SK-N-SH (cell line): ENCODE measurements at regions not wholly inside any gene's neighbourhood (a gene's known extent, or its start where the extent isn't known, plus 50 kb on each side); places are given as distances from the start of the nearest gene placed in this dataset.

Experiments
- CTCF ChIA-PET: fragments of 300-600, 350-600 bp; formaldehyde crosslinking; extraction: SDS; loops from one replicate; lab custom pipeline; 2021; lab: Yijun Ruan, JAX
- POLR2A ChIA-PET: fragments of 350-600 bp; sonication (Branson Sonifier 250); formaldehyde crosslinking; extraction: SDS; loops from one replicate; lab custom pipeline; 2020; ENCODE audit warnings: antibody characterized with exemption, inconsistent platforms; lab: Yijun Ruan, JAX
- DNase-seq: peaks from one replicate; pipeline ENCODE4 v3.0.0; 2012
- H2AFZ ChIP-seq: fragments of 200-600 bp; sonication (generic); 2 replicates; pipeline ENCODE4 v1.8.1; 2016; ENCODE audit warnings: antibody characterized with exemption, mild to moderate bottlenecking, low read depth
- H3F3A ChIP-seq: fragments of 200-600 bp; sonication (generic); replicated peaks from 2 replicates; pipeline ENCODE3; 2016; ENCODE audit warnings: antibody characterized with exemption, mild to moderate bottlenecking; ENCODE audit not compliant: insufficient read depth
- H3K27ac ChIP-seq, 2 experiments: fragments of 200-500 bp in 1 of 2; fragments of 200-600 bp in 1 of 2; sonication (Bioruptor generic) in 1 of 2; sonication (generic), shearing (Covaris generic) in 1 of 2; 2 replicates each; pipeline versions ENCODE4 v1.5.1 to v1.6.1; 2014 to 2016; ENCODE audit warnings: low read depth in 2 of 2, inconsistent platforms in 1 of 2, low read length in 1 of 2, mild to moderate bottlenecking in 1 of 2, mixed read lengths in 1 of 2
- H3K27me3 ChIP-seq: fragments of 200-600 bp; sonication (generic), shearing (Covaris generic); 2 replicates; pipeline ENCODE4 v1.6.1; 2016; ENCODE audit warnings: mixed run types; ENCODE audit not compliant: insufficient read depth
- H3K36me3 ChIP-seq, 2 experiments: fragments of 200-500 bp in 1 of 2; fragments of 200-600 bp in 1 of 2; sonication (Bioruptor generic) in 1 of 2; sonication (generic) in 1 of 2; replicated peaks in 1 of 2; 2 replicates each; pipeline versions ENCODE3 to v1.5.1; 2014 to 2016; ENCODE audit warnings: low read length in 1 of 2, mild to moderate bottlenecking in 1 of 2; ENCODE audit not compliant: insufficient read depth in 2 of 2, control insufficient read depth in 1 of 2
- H3K4me1 ChIP-seq, 2 experiments: fragments of 200-500 bp in 1 of 2; fragments of 200-600 bp in 1 of 2; sonication (Bioruptor generic) in 1 of 2; sonication (generic), shearing (Covaris generic) in 1 of 2; 2 replicates each; pipeline versions ENCODE4 v1.5.1 to v1.6.1; 2014 to 2016; ENCODE audit warnings: low read depth in 1 of 2, low read length in 1 of 2, mixed run types in 1 of 2; ENCODE audit not compliant: insufficient read depth in 2 of 2, control insufficient read depth in 1 of 2
- H3K4me2 ChIP-seq: fragments of 200-600 bp; sonication (generic), shearing (Covaris generic); 2 replicates; pipeline ENCODE4 v1.6.1; 2017; ENCODE audit warnings: mixed run types
- H3K4me3 ChIP-seq, 2 experiments: fragments of 200-500 bp in 1 of 2; fragments of 200-600 bp in 1 of 2; sonication (Bioruptor generic) in 1 of 2; sonication (generic), shearing (Covaris generic) in 1 of 2; 2 replicates each; pipeline versions ENCODE4 v1.5.1 to v1.8.1; 2014 to 2016; ENCODE audit warnings: low read depth in 2 of 2, inconsistent platforms in 1 of 2, low read length in 1 of 2, mild to moderate bottlenecking in 1 of 2, mixed read lengths in 1 of 2, moderate library complexity in 1 of 2
- H3K79me2 ChIP-seq: fragments of 200-600 bp; sonication (generic); 2 replicates; pipeline ENCODE4 v1.8.1; 2017; ENCODE audit warnings: mild to moderate bottlenecking; ENCODE audit not compliant: insufficient read depth
- H3K9ac ChIP-seq: fragments of 200-600 bp; sonication (generic); 2 replicates; pipeline ENCODE4 v1.6.1; 2017; ENCODE audit warnings: mixed run types
- H3K9me2 ChIP-seq: fragments of 200-600 bp; sonication (generic); 2 replicates; pipeline ENCODE4 v1.6.1; 2017; ENCODE audit warnings: mixed run types
- H3K9me3 ChIP-seq: fragments of 200-600 bp; sonication (generic); 2 replicates; pipeline ENCODE4 v1.6.1; 2017; ENCODE audit warnings: mixed run types, mild to moderate bottlenecking, moderate library complexity
- H4K20me1 ChIP-seq: fragments of 200-600 bp; sonication (generic); 2 replicates; pipeline ENCODE4 v1.6.1; 2017; ENCODE audit warnings: mild to moderate bottlenecking, mixed run types; ENCODE audit not compliant: insufficient read depth
- ELF1 ChIP-seq: IDR thresholded peaks from 2 replicates; pipeline ENCODE4 v1.4.0; 2012
- EP300 ChIP-seq, 2 experiments: IDR thresholded peaks; 2 replicates each; pipeline versions ENCODE4 v1.4.0 to v1.6.1; 2012; ENCODE audit warnings: borderline replicate concordance in 1 of 2, low read depth in 1 of 2, low read length in 1 of 2
- EZH2phosphoT487 ChIP-seq: fragments of 200-600 bp; sonication (generic); IDR thresholded peaks from 2 replicates; pipeline ENCODE4 v1.6.1; 2017; ENCODE audit warnings: low read depth, mixed run types, mild to moderate bottlenecking, antibody characterized with exemption, moderate library complexity, borderline replicate concordance
- FOXJ3 ChIP-seq: sonication (generic); formaldehyde crosslinking; IDR thresholded peaks from 2 replicates; pipeline ENCODE4 v1.5.1; 2020; ENCODE audit warnings: mild to moderate bottlenecking, missing genetic modification reagents
- FOXM1 ChIP-seq: IDR thresholded peaks from 2 replicates; pipeline ENCODE4 v1.4.0; 2012; ENCODE audit warnings: low read depth, mild to moderate bottlenecking
- GABPA ChIP-seq: IDR thresholded peaks from 2 replicates; pipeline ENCODE4 v1.4.0; 2012; ENCODE audit warnings: low read depth, mild to moderate bottlenecking
- GATA2 ChIP-seq: sonication (generic); formaldehyde crosslinking; IDR thresholded peaks from 2 replicates; pipeline ENCODE4 v1.5.0; 2020; ENCODE audit warnings: mild to moderate bottlenecking, missing genetic modification reagents
- MXI1 ChIP-seq: IDR thresholded peaks from 2 replicates; pipeline ENCODE4 v1.6.1; 2012; ENCODE audit warnings: mild to moderate bottlenecking, low read depth, low read length, improper control_type of control experiment
- NFIC ChIP-seq: IDR thresholded peaks from 2 replicates; pipeline ENCODE4 v1.4.0; 2012; ENCODE audit warnings: borderline replicate concordance
- RFX5 ChIP-seq: IDR thresholded peaks from 2 replicates; pipeline ENCODE4 v1.6.1; 2012; ENCODE audit warnings: mild to moderate bottlenecking, improper control_type of control experiment, low read length
- RXRA ChIP-seq: IDR thresholded peaks from 2 replicates; pipeline ENCODE4 v1.4.0; 2012; ENCODE audit warnings: low read depth, mild to moderate bottlenecking, borderline replicate concordance
- TAF1 ChIP-seq: IDR thresholded peaks from 2 replicates; pipeline ENCODE4 v1.6.1; 2012; ENCODE audit warnings: low read depth, mild to moderate bottlenecking, low read length, moderate library complexity, borderline replicate concordance
- WGBS: methylation state at CpG from one replicate; pipeline ENCODE4 v1.1.6; 2017; ENCODE audit warnings: low lambda C conversion rate; 5-methylcytosine and 5-hydroxymethylcytosine counted together
- TF ChIP-seq, protein P1 (sequence below): IDR thresholded peaks from 2 replicates; pipeline ENCODE4 v1.4.0; 2012; ENCODE audit warnings: low read depth, borderline replicate concordance
- TF ChIP-seq, protein P2 (sequence below): fragments of 150-350 bp; IDR thresholded peaks from 2 replicates; pipeline ENCODE4 v1.6.1; 2016; ENCODE audit warnings: mild to moderate bottlenecking, low read depth, low read length
- TF ChIP-seq, protein P3 (sequence below): IDR thresholded peaks from 2 replicates; pipeline ENCODE4 v1.4.0; 2012; ENCODE audit warnings: low read depth
- TF ChIP-seq, protein P4 (sequence below): IDR thresholded peaks from 2 replicates; pipeline ENCODE4 v1.4.0; 2012; ENCODE audit warnings: low read depth, borderline replicate concordance

DNA sequence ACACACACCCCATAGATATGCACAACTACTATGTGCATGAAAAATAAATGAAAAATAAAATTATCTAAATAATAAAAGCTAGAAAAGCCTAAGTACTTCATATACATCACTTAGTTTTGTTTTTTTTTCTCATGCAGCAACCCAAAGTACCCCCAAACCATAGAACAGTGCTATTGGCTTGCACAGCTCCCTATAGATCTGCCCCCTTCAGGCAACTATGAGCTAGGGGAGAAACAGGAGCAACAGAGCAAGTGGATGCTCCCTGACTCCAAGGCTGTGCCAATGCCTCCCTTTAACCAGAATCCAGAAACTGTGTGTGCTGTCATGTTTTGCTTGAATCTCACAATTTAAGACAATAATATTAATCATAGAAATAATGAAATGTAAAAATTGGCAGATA lies 605.5 kb downstream of the TOX3 start:
- Histone ChIP-seq H4K20me1 (no peaks in the 10 kb centered on the region), H3K36me3 (no peaks in the 10 kb centered on the region), H2AFZ (no peak overlapping the region), H3K9me2 (no peaks in the 10 kb centered on the region), H3K27me3 (no peaks in the 10 kb centered on the region), H3K9me3 (no peaks in the 10 kb centered on the region), H3K27ac (no peak overlapping the region), H3F3A (no peaks in the 10 kb centered on the region), H3K4me3 (no peak overlapping the region), H3K4me2 (no peak overlapping the region), H3K9ac (no peak overlapping the region), H3K79me2 (no peaks in the 10 kb centered on the region), H3K4me1 (peaks cover 0 to 19% of the 10 kb centered on the region in 2 experiments; a peak in 2 of 4 replicates)
- ChIA-PET POLR2A (no interaction called here), CTCF (interaction anchor here (0.6 to 2.6 kb wide), 8 partner anchors 9 to 467 kb away, joined by 3 to 17 read pairs (median 4); no protein-coding TSS in a partner anchor)
- no peak for DNase-seq
- TF ChIP-seq, protein P1, sequence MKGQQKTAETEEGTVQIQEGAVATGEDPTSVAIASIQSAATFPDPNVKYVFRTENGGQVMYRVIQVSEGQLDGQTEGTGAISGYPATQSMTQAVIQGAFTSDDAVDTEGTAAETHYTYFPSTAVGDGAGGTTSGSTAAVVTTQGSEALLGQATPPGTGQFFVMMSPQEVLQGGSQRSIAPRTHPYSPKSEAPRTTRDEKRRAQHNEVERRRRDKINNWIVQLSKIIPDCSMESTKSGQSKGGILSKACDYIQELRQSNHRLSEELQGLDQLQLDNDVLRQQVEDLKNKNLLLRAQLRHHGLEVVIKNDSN, result no peak
- no peak for TF ChIP-seq NFIC
- TF ChIP-seq RXRA, result no peak
- no peak for TF ChIP-seq FOXM1
- TF ChIP-seq GATA2 (CRISPR knock-in tag), result no peak
- TF ChIP-seq, protein P2, sequence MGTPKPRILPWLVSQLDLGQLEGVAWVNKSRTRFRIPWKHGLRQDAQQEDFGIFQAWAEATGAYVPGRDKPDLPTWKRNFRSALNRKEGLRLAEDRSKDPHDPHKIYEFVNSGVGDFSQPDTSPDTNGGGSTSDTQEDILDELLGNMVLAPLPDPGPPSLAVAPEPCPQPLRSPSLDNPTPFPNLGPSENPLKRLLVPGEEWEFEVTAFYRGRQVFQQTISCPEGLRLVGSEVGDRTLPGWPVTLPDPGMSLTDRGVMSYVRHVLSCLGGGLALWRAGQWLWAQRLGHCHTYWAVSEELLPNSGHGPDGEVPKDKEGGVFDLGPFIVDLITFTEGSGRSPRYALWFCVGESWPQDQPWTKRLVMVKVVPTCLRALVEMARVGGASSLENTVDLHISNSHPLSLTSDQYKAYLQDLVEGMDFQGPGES, result no peak
- no peak for TF ChIP-seq RFX5
- no peak for TF ChIP-seq GABPA

DNA sequence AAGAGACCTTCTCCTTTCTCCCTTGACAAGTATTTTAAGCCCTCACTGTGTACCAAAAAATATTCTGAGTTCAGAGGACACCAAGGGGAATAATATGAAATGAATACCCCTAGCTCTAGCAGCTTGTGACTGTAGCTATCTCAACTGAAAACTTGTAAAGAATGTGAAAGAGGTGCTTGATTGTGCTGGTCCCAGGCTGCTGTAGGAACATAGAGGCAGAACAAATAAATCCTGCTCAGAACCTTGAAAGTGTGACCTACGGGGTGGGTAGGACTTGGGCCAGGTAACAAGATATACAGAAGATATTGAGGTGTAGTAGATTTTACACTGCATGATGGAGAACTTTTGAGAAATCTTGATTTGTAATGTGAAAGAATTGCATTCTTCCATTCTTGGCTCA lies 606.8 kb downstream of the TOX3 start:
- POLR2A ChIA-PET, result interaction anchor here (1.2 to 1.6 kb wide), 3 partner anchors 10 to 31 kb away, joined by 3 to 13 read pairs (median 3); no protein-coding TSS in a partner anchor
- no peaks in the 10 kb centered on the region for H3K79me2 ChIP-seq
- no peak for DNase-seq
- H3K27me3 ChIP-seq, result no peaks in the 10 kb centered on the region
- no peaks in the 10 kb centered on the region for H3K9me3 ChIP-seq
- CTCF ChIA-PET, result interaction anchor here (0.9 to 4.1 kb wide), 5 partner anchors 12 to 121 kb away, joined by 3 to 27 read pairs (median 8); no protein-coding TSS in a partner anchor
- WGBS, result 5% methylated on average over 1 of the region's 1 CpG
- H3K4me3 ChIP-seq, result no peak overlapping the region
- H3K4me1 ChIP-seq, result peaks cover 0 to 19% of the 10 kb centered on the region in 2 experiments; a peak in 2 of 4 replicates
- no peak overlapping the region for H3K4me2 ChIP-seq
- H3K36me3 ChIP-seq, result no peaks in the 10 kb centered on the region
- H3K9ac ChIP-seq, result no peak overlapping the region
- no peak overlapping the region for H2AFZ ChIP-seq
- H3F3A ChIP-seq, result no peaks in the 10 kb centered on the region
- H3K27ac ChIP-seq, result peak overlapping the region in 1 of 2 experiments; percentile 88; a peak in 2 of 4 replicates
- TF ChIP-seq TAF1 (no peak), MXI1 (no peak), FOXM1 (no peak), FOXJ3 (CRISPR knock-in tag) (no peak), EP300 (IDR thresholded peaks at IDR 0.05; ENCODE audit: borderline replicate concordance in 1 of 2, low read depth in 1 of 2, low read length in 1 of 2) (no peak), ELF1 (no peak), EZH2phosphoT487 (no peak)
- TF ChIP-seq, protein P3, sequence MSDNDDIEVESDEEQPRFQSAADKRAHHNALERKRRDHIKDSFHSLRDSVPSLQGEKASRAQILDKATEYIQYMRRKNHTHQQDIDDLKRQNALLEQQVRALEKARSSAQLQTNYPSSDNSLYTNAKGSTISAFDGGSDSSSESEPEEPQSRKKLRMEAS, result no peak
- TF ChIP-seq, protein P4, sequence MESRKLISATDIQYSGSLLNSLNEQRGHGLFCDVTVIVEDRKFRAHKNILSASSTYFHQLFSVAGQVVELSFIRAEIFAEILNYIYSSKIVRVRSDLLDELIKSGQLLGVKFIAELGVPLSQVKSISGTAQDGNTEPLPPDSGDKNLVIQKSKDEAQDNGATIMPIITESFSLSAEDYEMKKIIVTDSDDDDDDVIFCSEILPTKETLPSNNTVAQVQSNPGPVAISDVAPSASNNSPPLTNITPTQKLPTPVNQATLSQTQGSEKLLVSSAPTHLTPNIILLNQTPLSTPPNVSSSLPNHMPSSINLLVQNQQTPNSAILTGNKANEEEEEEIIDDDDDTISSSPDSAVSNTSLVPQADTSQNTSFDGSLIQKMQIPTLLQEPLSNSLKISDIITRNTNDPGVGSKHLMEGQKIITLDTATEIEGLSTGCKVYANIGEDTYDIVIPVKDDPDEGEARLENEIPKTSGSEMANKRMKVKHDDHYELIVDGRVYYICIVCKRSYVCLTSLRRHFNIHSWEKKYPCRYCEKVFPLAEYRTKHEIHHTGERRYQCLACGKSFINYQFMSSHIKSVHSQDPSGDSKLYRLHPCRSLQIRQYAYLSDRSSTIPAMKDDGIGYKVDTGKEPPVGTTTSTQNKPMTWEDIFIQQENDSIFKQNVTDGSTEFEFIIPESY, result no peak
- TF ChIP-seq, all 33 proteins: peak for 0
- no peaks in the 10 kb centered on the region for H4K20me1 ChIP-seq
- H3K9me2 ChIP-seq, result no peaks in the 10 kb centered on the region
